Colonic mucosa (tissue), 4 donors: ENCODE measurements at regions not wholly inside any gene's neighbourhood (a gene's known extent, or its start where the extent isn't known, plus 50 kb on each side); places are given as distances from the start of the nearest gene placed in this dataset.

Experiments used
- DNase-seq: peaks from one replicate; pipeline ENCODE4 v3.0.0-alpha.2; 2020
- H3K27ac ChIP-seq: fragments of 200-600 bp; one replicate; pipeline ENCODE4 v1.8.0; 2021
- H3K27me3 ChIP-seq: fragments of 200-600 bp; one replicate; pipeline ENCODE4 v1.8.0; 2021
- H3K36me3 ChIP-seq: fragments of 200-600 bp; one replicate; pipeline ENCODE4 v1.8.0; 2021
- H3K4me1 ChIP-seq: fragments of 200-600 bp; one replicate; pipeline ENCODE4 v1.8.0; 2021; ENCODE audit warnings: mild to moderate bottlenecking
- H3K4me3 ChIP-seq: fragments of 200-600 bp; one replicate; pipeline ENCODE4 v1.8.0; 2021
- H3K9ac ChIP-seq, 2 donors: one replicate each; pipeline ENCODE4 v1.7.0; 2013; ENCODE audit warnings: control low read depth in 2 of 2, low read depth in 2 of 2, low read length in 2 of 2
- H3K9me3 ChIP-seq: fragments of 200-600 bp; one replicate; pipeline ENCODE4 v1.8.0; 2021
- CTCF ChIP-seq: fragments of 200-600 bp; IDR thresholded peaks from one replicate; pipeline ENCODE4 v1.8.0; 2022; ENCODE audit warnings: antibody characterized with exemption, mild to moderate bottlenecking
- intact Hi-C: fragments of 100-400 bp; cut with DNase I; formaldehyde crosslinking; loops from one replicate; pipeline ENCODE4 v1.14.1; 2022
- donor health status: healthy.
- donor health status: DM: no; HTN: no; CAD: no.
- donor health status: DM: no; HTN: no; CAD: no.

- no peak for DNase-seq
- Histone ChIP-seq H3K27me3 (peaks cover 14% of the 10 kb centered on the region), H3K36me3 (no peaks in the 10 kb centered on the region), H3K9ac (no peak overlapping the region), H3K9me3 (no peaks in the 10 kb centered on the region), H3K4me3 (no peak overlapping the region), H3K27ac (no peak overlapping the region), H3K4me1 (no peaks in the 10 kb centered on the region)
- TF ChIP-seq CTCF: no peak
- intact Hi-C loops: no loop called here
These were observed 82.1 kb downstream of the RRAGC start for GRCh38 chr1:38777464-38777957.

GRCh38 chr1:38776466-38777065 lies 83.0 kb downstream of the RRAGC start:
- no peak for DNase-seq
- Histone ChIP-seq H3K9me3 (no peaks in the 10 kb centered on the region), H3K27me3 (peaks cover 5% of the 10 kb centered on the region), H3K27ac (no peak overlapping the region), H3K4me3 (no peak overlapping the region), H3K36me3 (no peaks in the 10 kb centered on the region), H3K9ac (no peak overlapping the region), H3K4me1 (no peaks in the 10 kb centered on the region)
- intact Hi-C loops: no loop called here
- TF ChIP-seq CTCF: no peak

GRCh38 chr1:38775175-38775845 lies 84.3 kb downstream of the RRAGC start:
- H3K4me3 ChIP-seq: no peak overlapping the region
- no peak for DNase-seq
- intact Hi-C loops: no loop called here
- H3K9me3 ChIP-seq: no peaks in the 10 kb centered on the region
- H3K9ac ChIP-seq: no peak overlapping the region
- no peaks in the 10 kb centered on the region for H3K27me3 ChIP-seq
- no peaks in the 10 kb centered on the region for H3K36me3 ChIP-seq
- H3K4me1 ChIP-seq: no peaks in the 10 kb centered on the region
- no peak overlapping the region for H3K27ac ChIP-seq
- TF ChIP-seq CTCF: no peak

- H3K4me1 ChIP-seq: no peaks in the 10 kb centered on the region
- no peaks in the 10 kb centered on the region for H3K9me3 ChIP-seq
- intact Hi-C loops: no loop called here
- no peak overlapping the region for H3K27ac ChIP-seq
- DNase-seq: no peak
- no peak for TF ChIP-seq CTCF
- no peaks in the 10 kb centered on the region for H3K27me3 ChIP-seq
- H3K9ac ChIP-seq: no peak overlapping the region
- no peaks in the 10 kb centered on the region for H3K36me3 ChIP-seq
- no peak overlapping the region for H3K4me3 ChIP-seq
These were observed 86.1 kb downstream of the RRAGC start for GRCh38 chr1:38773483-38773882.

GRCh38 chr1:38772953-38773352 lies 86.6 kb downstream of the RRAGC start:
- Histone ChIP-seq H3K27me3 (no peaks in the 10 kb centered on the region), H3K9me3 (no peaks in the 10 kb centered on the region), H3K27ac (no peak overlapping the region), H3K4me3 (no peak overlapping the region), H3K4me1 (no peaks in the 10 kb centered on the region), H3K36me3 (no peaks in the 10 kb centered on the region), H3K9ac (no peak overlapping the region)
- TF ChIP-seq CTCF: no peak
- DNase-seq: no peak
- intact Hi-C loops: no loop called here
